H1 (cell line): ENCODE measurements at regions not wholly inside any gene's neighbourhood (a gene's known extent, or its start where the extent isn't known, plus 50 kb on each side); places are given as distances from the start of the nearest gene placed in this dataset.

Source experiments
- BCL11A ChIP-seq, 2 experiments: IDR thresholded peaks; one replicate each; pipeline ENCODE4 v1.6.1; 2011; ENCODE audit warnings: low read depth in 2 of 2, low read length in 2 of 2, mild to moderate bottlenecking in 2 of 2
- POLR2A ChIP-seq, 2 experiments: IDR thresholded peaks; 1 replicate in 1 of 2; 2 replicates in 1 of 2; pipeline ENCODE4 v1.6.1; 2011; ENCODE audit warnings: low read depth in 2 of 2, low read length in 2 of 2, mild to moderate bottlenecking in 2 of 2; ENCODE audit errors: control extremely low read depth in 1 of 2
- SIX5 ChIP-seq: IDR thresholded peaks from 2 replicates; pipeline ENCODE4 v1.6.1; 2011; ENCODE audit warnings: mild to moderate bottlenecking, low read depth, low read length

DNA sequence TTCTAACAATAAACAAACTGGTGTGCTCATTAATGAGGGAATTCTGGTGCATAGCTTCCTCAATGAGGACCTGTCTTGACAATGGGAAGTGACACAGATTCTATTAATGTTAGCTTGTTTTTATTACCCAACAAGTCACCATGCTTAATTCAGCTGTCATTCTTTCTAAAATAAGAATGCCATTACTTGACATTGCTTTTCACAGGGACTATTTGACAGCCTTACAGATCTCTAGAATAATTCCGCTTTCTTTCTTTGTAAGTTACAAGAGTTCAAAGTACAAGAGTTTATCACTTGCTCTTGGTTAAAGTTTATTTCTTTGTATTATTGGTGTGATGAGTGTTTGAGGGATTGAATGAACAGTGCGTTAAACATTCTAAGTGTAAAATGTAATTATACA, 127.0 kb upstream of the COL5A2 start:
- TF ChIP-seq SIX5: no peak
- no peak for TF ChIP-seq POLR2A (IDR thresholded peaks at IDR 0.05; ENCODE audit: control extremely low read depth in 1 of 2, low read depth in 2 of 2, low read length in 2 of 2)
- TF ChIP-seq BCL11A (IDR thresholded peaks at IDR 0.05; ENCODE audit: low read depth in 2 of 2, low read length in 2 of 2): no peak
